ENCODE measurements at regions not wholly inside any gene's neighbourhood (a gene's known extent, or its start where the extent isn't known, plus 50 kb on each side); places are given as distances from the start of the nearest gene placed in this dataset.

GRCh38 chr9:129394886-129395279, 216.8 kb upstream of the IER5L start:
- H3K27me3 ChIP-seq (ENCODE audit: insufficient read depth, low read depth), result peaks cover 16% of the 10 kb centered on the region; the same call in 1 of the 2 replicates
- no peak overlapping the region for H3K4me3 ChIP-seq (IDR thresholded peaks at IDR 0.05; ENCODE audit: insufficient read depth, low read depth, low read length)

DNA sequence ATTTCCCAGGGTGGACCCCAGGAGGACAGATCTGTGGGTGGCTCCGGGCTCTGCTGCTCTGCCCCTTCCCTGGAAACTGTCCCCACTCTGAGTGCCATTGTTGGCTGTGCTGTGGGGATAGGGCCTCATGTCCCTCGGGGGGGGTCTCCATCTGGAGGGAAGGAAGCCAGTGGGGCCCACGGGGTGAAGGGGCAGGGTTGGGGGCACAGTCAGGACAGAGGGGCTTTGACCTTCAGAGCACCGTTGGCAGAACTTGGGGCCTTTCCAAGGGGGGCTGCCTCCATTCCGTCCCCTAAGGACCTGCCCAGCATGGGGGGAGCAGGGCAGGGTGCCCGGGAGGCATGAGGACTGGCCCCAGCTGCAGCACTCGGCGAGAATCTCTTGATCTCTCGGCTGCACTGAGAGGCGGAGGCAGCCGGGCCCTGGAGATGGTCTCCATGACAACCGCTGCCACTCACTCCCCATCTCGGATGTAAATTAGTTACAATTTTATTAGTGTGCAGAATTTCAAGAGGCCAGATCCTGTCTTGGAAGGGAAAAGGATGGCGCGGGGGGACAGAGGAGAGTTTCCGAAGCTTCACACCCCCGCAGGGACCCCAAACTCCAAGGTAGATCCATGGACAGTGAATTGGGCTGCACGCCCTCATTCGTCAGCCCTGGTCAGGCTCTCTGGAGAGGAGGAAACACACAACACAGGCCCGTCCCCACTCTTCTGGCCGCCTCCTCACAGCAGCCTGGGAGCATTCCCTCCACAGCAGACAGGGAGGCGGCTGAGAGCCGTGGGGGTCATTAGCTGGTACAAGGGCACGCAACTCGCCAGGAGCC, 216.2 kb upstream of the IER5L start:
- Histone ChIP-seq H3K4me1 (ENCODE audit: low read depth, poor library complexity, severe bottlenecking) (no peaks in the 10 kb centered on the region), H3K9ac (no peak overlapping the region), H3K4me3 (IDR thresholded peaks at IDR 0.05; ENCODE audit: insufficient read depth, low read depth, low read length) (no peak overlapping the region), H3K27ac (no peak overlapping the region), H3K36me3 (ENCODE audit: insufficient read depth) (no peaks in the 10 kb centered on the region), H2AFZ (ENCODE audit: low read depth) (no peak overlapping the region), H4K20me1 (ENCODE audit: insufficient read depth) (no peaks in the 10 kb centered on the region), H3K27me3 (ENCODE audit: insufficient read depth, low read depth) (peaks cover 16% of the 10 kb centered on the region; the same call in 1 of the 2 replicates), H3K79me2 (ENCODE audit: insufficient read depth, low read depth) (no peaks in the 10 kb centered on the region), H3K4me2 (no peak overlapping the region)
- TF ChIP-seq CTCF (conservative IDR thresholded peaks at IDR 0.05; ENCODE audit: low read depth, low read length), result no peak

More at GRCh38 chr9:129394886-129395279, 216.8 kb upstream of the IER5L start:
- no peak for TF ChIP-seq CTCF (conservative IDR thresholded peaks at IDR 0.05; ENCODE audit: low read depth, low read length)
- no peaks in the 10 kb centered on the region for H3K79me2 ChIP-seq (ENCODE audit: insufficient read depth, low read depth)
- H4K20me1 ChIP-seq (ENCODE audit: insufficient read depth), result no peaks in the 10 kb centered on the region
- no peak overlapping the region for H3K4me2 ChIP-seq
- no peak overlapping the region for H3K9ac ChIP-seq
- no peak overlapping the region for H3K27ac ChIP-seq
- no peaks in the 10 kb centered on the region for H3K36me3 ChIP-seq (ENCODE audit: insufficient read depth)
- H2AFZ ChIP-seq (ENCODE audit: low read depth), result no peak overlapping the region
- H3K4me1 ChIP-seq (ENCODE audit: low read depth, poor library complexity, severe bottlenecking), result no peaks in the 10 kb centered on the region

- Histone ChIP-seq H4K20me1 (ENCODE audit: insufficient read depth) (no peaks in the 10 kb centered on the region), H3K36me3 (ENCODE audit: insufficient read depth) (no peaks in the 10 kb centered on the region), H3K79me2 (ENCODE audit: insufficient read depth, low read depth) (no peaks in the 10 kb centered on the region), H3K27ac (no peak overlapping the region), H3K27me3 (ENCODE audit: insufficient read depth, low read depth) (peaks cover 16% of the 10 kb centered on the region; the same call in 1 of the 2 replicates), H3K4me2 (no peak overlapping the region), H2AFZ (ENCODE audit: low read depth) (no peak overlapping the region), H3K4me1 (ENCODE audit: low read depth, poor library complexity, severe bottlenecking) (no peaks in the 10 kb centered on the region), H3K4me3 (IDR thresholded peaks at IDR 0.05; ENCODE audit: insufficient read depth, low read depth, low read length) (no peak overlapping the region), H3K9ac (no peak overlapping the region)
- no peak for TF ChIP-seq CTCF (conservative IDR thresholded peaks at IDR 0.05; ENCODE audit: low read depth, low read length)
Observed at GRCh38 chr9:129393064-129393463, 215.0 kb upstream of the IER5L start.

- Histone ChIP-seq H4K20me1 (ENCODE audit: insufficient read depth) (no peaks in the 10 kb centered on the region), H3K9ac (no peak overlapping the region), H3K79me2 (ENCODE audit: insufficient read depth, low read depth) (no peaks in the 10 kb centered on the region), H3K27ac (no peak overlapping the region), H3K4me3 (IDR thresholded peaks at IDR 0.05; ENCODE audit: insufficient read depth, low read depth, low read length) (no peak overlapping the region), H2AFZ (ENCODE audit: low read depth) (no peak overlapping the region), H3K27me3 (ENCODE audit: insufficient read depth, low read depth) (peaks cover 16% of the 10 kb centered on the region; the same call in 1 of the 2 replicates), H3K4me2 (no peak overlapping the region), H3K36me3 (ENCODE audit: insufficient read depth) (no peaks in the 10 kb centered on the region), H3K4me1 (ENCODE audit: low read depth, poor library complexity, severe bottlenecking) (no peaks in the 10 kb centered on the region)
- no peak for TF ChIP-seq CTCF (conservative IDR thresholded peaks at IDR 0.05; ENCODE audit: low read depth, low read length)
Observed at GRCh38 chr9:129392093-129392541, 214.1 kb upstream of the IER5L start.
